NCI-H1105 (cell line): ENCODE measurements at regions not wholly inside any gene's neighbourhood (a gene's known extent, or its start where the extent isn't known, plus 50 kb on each side); places are given as distances from the start of the nearest gene placed in this dataset.
"Not testable (repeated sequence)": the region's sequence is repeated elsewhere in the genome, so short reads cannot be mapped to it uniquely, and the experiment has no call there.

Experiments
- DNase-seq: peaks from one replicate; lab custom pipeline; 2025; lab: John Stamatoyannopoulos, UW

DNA sequence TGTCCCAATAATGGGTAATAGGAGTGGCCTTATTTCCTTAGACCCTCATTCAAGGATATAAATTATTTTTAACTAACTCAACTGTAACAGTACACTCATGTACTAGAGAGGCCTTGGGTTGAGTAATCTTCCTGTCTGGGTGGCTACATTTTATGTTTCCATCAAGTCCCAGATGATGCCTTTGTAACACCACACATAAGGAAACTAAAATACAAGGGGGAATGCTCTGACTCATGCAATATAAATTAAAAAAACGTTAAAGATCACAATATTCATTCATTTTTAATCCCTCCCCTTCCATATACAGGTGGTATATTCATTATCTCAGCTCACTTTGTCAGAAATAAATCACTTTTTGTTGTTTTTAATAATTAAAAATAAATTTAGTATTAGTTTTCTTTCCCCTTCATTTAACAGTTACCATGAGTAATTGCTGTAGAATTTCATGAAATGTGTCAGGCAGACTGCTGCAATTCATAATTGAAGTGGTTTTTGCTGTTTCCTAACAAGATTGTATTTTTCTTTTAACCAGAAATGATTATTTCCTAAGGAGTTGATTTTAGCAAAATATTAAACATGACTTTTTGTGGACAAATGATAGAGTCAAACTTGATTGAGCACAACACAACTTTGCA, 1403.6 kb downstream of the SUCLG1 start:
- no peak for DNase-seq

DNA sequence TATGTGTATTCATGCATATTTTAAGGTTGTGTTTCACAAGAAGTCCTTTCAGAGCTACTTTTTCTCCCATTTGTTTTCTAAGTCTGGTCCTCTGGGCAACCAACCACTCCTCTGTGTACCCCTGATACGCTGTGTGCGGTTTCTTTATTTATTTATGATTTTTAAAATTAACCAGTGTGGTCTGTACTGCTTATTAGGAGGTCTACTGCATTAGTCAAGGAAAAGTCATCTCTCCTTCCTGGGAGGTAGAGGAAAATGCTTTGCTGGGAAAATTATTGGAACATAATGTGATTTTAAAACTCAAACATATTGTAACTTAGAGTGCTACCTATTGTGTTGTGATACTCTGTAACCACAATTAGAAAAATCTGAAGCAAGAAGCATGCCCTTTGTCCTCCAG, 1404.3 kb downstream of the SUCLG1 start:
- DNase-seq = no peak

DNA sequence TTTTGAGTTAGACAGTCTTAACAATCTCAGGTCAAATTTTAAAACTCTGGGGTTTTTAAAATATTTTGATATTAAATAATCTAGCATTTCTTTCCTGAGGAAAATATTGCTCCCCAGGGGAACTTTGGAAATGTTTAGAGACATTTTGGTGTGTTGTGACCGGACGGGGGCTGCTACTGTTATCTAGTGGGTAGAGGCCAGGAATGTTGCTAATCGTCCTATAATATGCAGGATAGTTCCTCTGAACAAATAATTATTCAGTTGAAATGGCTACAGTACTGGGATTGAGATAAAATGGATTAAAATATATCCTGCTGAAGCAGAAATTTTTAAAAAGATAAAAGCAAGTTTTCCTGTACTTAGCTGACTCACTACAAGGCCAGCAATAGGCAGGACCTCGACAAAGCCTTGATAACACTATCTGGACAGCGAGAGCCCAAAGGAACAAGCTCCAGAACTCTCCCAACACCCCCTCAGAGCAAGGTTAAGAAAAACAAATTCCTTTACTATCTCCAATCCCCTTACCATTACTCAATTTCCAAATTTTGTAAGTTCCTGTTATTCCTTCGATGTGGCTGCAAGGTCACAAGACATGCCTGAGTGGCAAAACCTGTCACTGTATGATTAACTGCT, 1407.4 kb downstream of the SUCLG1 start:
- no peak for DNase-seq

DNA sequence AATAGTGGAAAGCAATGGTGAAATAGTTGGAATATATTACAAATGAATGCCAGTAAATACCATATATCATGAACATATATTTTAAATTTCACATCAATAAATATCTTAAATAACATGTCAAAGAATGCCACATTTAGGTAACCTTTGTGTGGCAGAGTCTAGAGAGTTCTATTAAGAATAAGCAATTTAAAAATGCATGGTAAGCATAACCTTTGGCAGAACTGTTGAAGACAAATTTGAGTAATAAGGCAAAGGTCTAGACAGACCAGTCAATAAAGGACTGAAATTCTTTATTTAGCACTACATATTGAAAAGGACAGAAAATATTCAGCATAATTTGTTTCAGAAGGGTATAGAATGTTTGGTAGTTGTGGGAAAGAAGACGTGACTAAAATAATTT, 1417.0 kb downstream of the SUCLG1 start:
- DNase-seq = no peak

DNA sequence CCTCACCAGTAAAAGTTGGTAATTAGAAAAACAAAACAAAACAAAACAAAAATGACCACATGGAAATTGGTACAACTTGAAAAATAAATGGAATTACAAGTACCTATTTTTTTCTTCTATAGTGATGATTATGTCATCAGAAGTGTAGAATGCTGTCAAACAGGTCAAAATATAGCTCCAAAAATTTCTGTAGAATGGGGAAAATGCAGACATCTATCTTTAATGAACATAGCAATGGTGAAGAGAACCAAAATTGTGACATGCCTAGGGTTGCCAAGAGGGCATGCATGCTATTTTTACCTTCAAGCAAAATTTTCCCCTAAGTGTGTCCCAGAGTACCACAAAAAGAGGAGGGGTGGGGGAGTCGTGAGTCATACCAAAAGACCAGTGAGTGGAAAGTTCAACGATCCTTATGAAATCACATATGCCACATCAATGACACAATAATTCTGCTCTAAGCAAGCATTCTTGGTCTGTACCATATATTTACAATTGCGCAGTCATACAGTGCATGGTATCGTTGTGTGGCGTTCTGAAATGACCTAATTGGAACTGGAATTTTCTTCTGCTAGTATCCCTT, 1436.4 kb downstream of the SUCLG1 start:
- no peak for DNase-seq

DNA sequence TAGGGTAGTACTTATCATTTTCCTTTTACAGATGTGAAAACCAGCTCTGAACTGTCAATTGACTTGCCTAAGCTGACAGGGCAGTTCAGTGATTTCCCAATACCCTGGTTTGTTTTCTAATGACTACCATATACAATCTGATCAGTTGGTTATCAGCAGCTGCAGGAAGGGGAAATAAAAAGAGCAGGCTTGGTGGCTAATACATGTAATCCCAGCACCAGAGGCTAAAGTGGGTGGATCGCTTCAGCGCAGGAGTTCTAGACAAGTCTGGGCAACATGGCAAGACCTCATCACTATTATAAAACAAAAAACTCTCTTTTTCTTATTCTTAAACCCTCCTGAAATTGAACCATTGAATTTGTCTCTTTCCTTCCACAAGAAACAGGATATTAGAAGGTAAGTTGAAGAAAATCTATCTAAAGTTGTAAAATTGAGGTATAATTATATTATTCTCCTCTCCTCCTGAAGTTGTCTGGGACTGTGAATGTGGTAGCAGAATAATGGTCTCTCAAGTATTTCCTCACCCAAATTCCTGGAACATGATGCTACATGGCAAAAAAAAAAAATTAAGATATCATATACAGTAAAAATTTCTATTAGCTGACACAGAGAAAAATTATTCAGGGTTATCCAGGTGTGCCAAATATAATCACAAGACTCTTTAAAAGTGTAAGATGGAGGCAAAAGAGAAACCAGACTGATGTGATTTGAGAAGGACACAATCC, 1441.6 kb downstream of the SUCLG1 start:
- DNase-seq = no peak

DNA sequence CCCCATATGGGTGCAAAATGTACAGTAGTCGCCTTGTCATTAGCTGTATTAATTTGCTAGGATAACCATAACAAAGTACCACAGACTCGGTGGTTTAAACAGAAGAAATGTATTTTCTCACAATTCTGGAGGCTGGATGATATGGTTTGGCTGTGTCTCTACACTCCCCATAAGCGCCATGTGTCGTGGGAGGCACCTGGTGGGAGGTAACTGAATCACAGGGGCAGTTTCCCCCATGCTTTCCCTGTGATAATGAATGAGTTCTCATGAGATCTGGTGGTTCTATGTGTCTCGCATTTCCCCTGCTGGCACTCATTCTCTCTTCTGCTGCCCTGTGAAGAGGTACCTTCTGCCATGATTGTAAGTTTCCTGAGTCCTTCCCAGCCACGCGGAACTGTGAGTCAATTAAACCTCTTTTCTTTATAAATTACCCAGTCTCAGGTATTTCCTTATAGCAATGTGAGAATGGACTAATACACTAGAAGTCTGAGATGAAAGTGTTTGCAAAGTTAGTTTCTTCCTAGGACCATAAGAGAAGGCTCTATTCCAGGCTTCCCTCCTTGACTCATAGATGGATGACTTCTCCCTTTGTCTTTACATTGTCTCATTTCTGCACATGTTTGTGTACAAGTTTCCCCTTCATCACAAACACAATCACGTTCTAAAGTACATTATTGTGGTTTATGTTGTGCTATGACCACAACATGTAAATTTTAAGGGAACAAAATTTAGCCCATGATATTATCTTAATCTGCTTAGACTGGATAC, 1442.6 kb downstream of the SUCLG1 start:
- no peak for DNase-seq

DNA sequence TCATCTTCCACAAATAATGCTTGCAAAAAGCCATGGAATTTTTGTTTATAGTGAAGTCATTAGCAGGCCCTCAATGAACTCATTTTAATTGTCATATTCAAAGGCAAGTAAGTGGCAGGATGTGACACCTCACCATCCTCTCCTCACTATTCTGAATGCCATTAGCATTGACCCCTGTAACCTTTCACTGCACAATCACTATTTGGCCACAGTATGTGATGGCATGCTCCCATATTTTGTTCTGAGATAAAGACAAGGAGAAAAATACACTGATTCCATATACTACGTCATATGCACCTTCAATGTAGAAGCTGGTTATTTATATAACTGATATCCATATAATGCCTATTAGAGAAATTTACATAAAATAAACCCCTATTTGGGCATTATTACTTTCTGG, 1443.2 kb downstream of the SUCLG1 start:
- no peak for DNase-seq

DNA sequence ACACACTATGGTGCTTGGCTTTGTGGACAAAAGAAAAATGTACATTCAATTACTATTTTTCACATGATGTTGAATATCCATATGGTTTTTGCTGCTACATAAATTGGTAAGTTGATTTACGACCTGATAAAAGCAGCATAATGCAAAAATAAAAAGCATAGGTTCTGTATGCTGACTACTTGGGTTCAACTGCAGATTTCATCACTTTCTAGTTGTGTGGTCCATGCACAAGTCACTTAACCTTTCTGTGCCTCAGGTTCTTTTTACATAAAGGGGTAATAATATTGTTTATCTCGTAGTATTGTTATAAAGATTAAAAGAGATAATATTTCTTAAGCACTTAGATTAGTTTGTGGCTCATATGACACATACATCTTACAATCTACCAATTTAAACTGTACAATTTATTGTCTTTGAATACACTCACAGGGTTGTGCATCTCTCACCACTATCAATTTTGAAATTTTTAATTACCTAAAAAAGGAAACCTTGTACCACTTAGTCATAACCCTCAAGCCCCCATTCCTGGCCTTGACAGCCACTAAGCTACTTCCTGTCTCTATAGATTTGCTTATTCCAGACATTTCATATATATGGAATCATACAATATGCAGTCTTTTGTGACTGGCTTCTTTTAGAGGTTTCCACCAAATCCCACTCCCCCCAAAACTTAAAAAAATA, 1443.9 kb downstream of the SUCLG1 start:
- DNase-seq = no peak

DNA sequence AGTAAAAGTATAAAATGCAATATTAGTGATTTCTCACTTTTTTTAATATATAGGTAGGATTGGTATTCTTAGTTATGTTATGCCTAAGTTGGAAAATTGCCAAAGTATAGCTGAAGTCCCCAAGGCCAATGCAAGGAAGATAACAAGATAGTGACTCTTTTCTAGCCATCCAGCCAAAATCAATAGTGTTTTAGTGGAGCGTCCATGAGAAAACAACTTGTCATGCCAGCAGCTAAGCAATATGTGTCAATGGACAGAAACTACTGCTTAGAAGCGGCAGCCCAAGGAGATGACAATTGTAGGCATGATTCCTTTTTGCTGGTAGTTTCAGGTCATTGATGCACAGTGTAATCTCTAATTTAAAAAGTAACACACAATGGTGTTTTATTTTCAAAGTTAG, 1444.6 kb downstream of the SUCLG1 start:
- no peak for DNase-seq

DNA sequence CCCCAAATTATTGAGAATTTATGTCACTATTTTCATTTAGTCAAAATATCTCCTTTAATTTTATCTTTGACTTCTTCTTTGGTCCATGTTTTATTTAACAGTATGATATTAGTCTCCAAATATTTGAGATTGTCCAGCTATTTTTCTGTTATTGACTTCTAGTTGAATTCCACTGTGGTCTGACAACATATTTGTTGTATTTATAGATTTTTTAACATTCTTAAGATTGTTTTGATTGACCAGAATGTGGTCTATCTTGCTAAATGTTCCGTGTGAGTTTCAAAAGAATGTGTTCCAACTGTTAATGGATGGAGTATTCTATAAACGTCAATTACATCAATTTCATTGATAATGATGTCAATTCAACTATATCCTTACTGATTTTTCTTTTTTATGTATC, 1452.1 kb downstream of the SUCLG1 start:
- no peak for DNase-seq

DNA sequence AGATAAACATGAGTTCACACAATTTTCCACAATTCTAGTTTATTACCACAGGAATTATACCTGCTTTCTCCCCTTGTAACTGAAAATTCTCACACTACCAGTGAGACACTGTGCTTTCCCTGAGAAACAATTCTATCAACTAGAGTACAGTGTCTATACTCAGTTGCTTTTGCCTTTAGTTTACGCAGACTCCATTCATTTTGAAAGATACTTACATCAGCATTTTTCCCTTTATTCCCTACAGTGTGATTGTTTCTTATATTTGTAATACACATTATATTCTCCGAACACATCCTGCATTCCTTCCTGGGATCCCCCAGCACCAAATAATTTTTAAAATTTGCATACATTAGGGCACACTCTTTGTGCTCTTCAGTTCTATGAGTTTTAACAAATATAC, 1455.5 kb downstream of the SUCLG1 start:
- DNase-seq = no peak

DNA sequence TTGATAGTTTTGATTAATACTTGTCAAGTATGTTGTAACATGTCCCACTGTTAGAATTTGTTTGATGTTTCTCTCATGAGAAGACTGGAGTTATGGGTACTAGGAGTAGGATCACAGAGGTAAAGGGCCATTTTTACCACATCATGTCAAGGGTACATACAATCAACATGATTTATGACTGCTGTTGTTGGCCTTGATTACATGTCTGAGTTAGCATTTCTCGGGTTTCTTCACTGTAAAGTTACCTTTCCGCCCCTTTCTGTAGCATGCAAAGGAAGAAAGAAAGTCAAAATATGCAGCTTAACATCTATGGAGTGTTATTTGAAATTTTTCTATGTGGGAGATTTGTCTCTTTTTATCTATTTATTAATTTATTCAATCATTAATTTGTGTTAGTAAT, 1456.4 kb downstream of the SUCLG1 start:
- DNase-seq = no peak

DNA sequence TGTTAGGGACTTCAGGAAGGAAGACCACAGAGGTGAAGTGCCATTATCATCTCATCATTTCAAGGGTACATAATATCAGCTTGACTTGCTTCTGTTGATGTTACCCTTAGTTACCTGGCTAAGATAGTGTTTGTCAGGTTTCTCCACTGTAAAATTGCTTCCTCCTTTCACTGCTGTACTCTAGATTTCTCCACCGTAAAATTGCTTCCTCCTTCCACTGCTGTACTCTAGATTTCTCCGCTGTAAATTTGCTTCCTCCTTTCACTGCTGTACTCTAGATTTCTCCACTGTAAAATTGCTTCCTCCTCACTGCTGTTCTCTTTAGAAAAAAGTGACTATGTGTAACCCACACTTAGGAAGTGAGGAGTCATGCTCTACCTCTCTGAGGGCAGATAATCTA, 1460.3 kb downstream of the SUCLG1 start:
- DNase-seq = no peak

DNA sequence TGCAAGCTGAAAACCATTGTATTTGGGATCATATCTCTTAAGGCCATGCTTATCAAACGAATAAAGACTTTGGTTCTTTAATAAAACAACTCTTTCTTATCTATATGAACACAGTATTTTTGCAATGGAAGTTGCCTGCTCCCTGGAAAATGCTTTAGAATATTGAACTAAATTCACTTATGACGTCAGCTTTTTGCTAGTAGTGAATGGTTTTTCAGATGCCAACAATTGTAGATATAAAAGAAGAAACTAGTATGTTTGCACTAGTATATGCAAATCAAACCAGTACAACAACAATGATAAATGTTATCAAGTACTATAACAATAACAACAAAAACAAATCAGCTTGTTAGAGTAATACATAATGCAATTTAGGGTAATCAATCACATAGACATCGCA, 1462.9 kb downstream of the SUCLG1 start:
- no peak for DNase-seq

DNA sequence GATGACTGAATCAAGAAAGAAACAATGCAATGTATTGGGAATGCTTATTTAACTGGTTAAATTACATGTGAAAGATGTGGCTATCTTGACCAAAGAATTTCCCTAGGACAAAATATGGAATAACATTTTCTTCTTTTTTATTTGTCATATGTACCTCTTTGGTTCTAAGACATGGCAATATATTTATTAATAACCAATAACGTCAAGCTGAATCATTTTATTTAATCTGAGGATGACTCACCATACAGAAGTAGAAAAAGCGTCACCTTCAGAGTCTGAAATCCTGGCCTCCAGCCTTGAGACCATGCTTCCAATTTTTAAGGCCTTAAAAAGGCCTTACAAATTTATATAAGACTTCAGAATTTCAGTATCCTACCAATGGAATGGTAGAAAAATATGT, 1464.9 kb downstream of the SUCLG1 start:
- DNase-seq = no peak

DNA sequence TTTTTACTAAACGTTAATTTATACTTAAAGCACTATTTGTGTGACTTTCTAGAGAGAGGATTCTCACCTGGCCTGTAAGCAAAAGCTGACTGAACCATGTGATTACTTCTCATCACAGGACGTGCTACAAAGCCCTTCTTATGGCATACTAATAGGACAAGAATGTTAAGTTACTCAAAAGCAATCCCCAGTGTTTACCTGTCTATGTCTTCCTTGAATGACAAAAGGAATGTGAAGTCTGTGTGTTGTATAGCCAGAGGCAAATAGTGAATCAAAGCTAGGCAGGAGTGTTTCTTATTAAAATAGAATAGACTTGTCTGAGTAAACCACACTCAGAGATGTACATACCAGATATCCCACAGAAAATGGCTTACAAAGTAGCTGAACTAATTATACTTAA, 1465.5 kb downstream of the SUCLG1 start:
- no peak for DNase-seq

DNA sequence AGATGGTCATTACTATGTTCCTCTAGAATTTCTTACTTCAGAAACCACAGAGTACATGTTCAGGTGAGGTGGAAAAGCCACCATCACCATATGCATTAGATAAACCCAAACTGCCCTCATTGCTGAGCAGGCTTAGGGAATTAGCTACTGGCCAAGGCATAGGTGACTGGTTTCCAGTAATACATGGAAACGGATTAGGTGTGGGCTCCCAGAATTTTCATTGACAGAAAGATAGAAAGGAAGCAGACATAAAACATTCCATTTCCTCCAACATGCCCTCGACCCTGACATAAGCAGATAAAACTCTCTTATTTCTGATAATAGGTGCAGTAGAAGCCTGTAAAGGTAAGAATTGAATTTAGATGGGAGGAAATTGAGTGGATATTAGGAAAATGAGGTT, 1466.1 kb downstream of the SUCLG1 start:
- no peak for DNase-seq

DNA sequence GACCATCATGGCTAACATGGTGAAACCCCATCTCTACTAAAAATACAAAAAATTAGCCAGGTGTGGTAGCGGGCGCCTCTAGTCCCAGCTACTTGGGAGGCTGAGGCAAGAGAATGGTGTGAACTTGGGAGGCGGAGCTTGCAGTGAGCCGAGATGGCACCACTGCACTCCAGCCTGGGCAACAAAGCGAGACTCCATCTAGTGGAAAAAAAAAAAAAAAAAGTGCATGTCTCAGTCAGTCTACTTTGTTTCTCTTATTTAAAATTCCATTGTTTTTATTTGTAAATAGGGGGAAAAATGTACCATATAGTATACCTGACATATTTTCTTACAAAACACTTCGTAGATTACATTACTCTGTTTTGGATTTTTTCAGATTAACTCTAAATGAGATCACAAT, 1471.4 kb downstream of the SUCLG1 start:
- DNase-seq = not testable (repeated sequence)

DNA sequence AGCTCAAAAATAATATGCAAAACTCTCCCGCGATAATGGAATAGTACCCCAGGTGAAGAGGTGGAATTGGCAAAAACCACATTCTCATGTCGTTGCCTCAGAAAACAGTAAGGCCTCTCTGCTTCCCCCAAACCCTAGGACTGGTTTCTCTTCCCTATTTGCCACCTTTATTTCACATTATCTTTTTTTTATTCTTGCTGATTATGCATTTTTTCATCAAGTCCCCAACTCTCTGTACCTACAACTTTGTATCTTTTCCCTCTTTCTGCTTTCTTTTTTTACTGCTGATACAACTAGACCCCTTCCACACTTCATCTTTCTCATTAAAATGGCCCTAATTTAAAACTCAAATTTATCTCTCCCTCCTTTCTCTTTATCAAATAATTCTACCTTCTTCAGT, 1472.2 kb downstream of the SUCLG1 start:
- no peak for DNase-seq

DNA sequence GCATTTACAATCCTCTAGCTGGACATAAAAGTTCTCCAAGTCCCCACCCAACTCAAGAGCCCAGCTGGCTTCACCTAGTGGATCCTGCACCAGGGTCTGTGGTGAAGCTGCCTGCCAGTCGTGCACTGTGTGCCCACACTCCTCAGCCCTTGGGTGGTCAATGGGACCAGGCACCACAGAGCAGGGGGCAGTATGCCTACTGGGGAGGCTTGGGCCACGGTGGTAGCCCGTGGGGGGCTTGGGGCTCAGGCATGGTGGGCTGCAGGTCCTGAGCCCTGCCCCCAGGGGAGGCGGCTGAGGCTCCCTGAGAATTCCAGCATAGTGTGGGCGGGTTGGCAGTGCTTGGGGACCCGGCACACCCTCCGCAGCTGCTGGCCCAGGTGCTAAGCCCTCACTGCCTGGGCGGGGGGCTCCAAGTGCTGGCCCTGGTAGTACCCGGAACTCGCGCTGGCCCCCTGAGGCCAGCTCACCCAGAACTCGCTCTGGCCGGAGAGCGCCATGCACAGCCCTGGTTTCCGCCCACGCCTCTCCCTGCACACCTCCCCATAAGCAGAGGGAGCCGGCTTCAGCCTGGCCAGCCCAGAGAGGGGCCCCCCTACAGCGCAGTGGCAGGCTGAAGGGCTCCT, 1473.4 kb downstream of the SUCLG1 start:
- DNase-seq = no peak
